OCI-LY3 (cell line): ENCODE measurements at regions not wholly inside any gene's neighbourhood (a gene's known extent, or its start where the extent isn't known, plus 50 kb on each side); places are given as distances from the start of the nearest gene placed in this dataset.

Experiments
- CTCF ChIP-seq: fragments of 200-600, 300-600 bp; sonication (generic); IDR thresholded peaks from 2 replicates; pipeline ENCODE4 v1.5.1; 2014; ENCODE audit warnings: antibody characterized with exemption, low read length, low read depth
- EZH2phosphoT487 ChIP-seq: fragments of 200-600 bp; shearing (Covaris generic); IDR thresholded peaks from 2 replicates; pipeline ENCODE4 v1.6.1; 2018; ENCODE audit warnings: antibody characterized with exemption, mixed run types, low read depth

GRCh38 chr6:115441651-115442050, 619.0 kb downstream of the FRK start:
- TF ChIP-seq CTCF (no peak), EZH2phosphoT487 (no peak)
